AG08396 (cell line): ENCODE measurements at regions not wholly inside any gene's neighbourhood (a gene's known extent, or its start where the extent isn't known, plus 50 kb on each side); places are given as distances from the start of the nearest gene placed in this dataset.
"Not testable (repeated sequence)": the region's sequence is repeated elsewhere in the genome, so short reads cannot be mapped to it uniquely, and the experiment has no call there.

Source experiments
- DNase-seq: peaks from one replicate; pipeline ENCODE4 v3.0.0; 2012; ENCODE audit warnings: low spot score, mixed read lengths

GRCh38 chr2:55771612-55772011 is 78.0 kb upstream of the PNPT1 start:
- peak; percentile 56 for DNase-seq

- DNase-seq, result no peak
These were observed 75.3 kb upstream of the PNPT1 start for GRCh38 chr2:55768991-55769390.

GRCh38 chr2:55766947-55767346 is 73.3 kb upstream of the PNPT1 start:
- no peak for DNase-seq

GRCh38 chr2:55765708-55766107 is 72.1 kb upstream of the PNPT1 start:
- DNase-seq, result not testable (repeated sequence)

GRCh38 chr2:55763721-55764120 is 70.1 kb upstream of the PNPT1 start:
- no peak for DNase-seq

GRCh38 chr2:55761526-55761925 is 67.9 kb upstream of the PNPT1 start:
- DNase-seq, result no peak

- no peak for DNase-seq
These were observed 67.4 kb upstream of the PNPT1 start for GRCh38 chr2:55761024-55761423.

- DNase-seq, result no peak
These were observed 66.5 kb upstream of the PNPT1 start for GRCh38 chr2:55760125-55760524.

GRCh38 chr2:55759271-55759921 is 65.8 kb upstream of the PNPT1 start:
- no peak for DNase-seq

- DNase-seq, result no peak
These were observed 58.3 kb upstream of the PNPT1 start for GRCh38 chr2:55751966-55752365.

- DNase-seq, result peak; percentile 69
These were observed 49.9 kb upstream of the PNPT1 start for GRCh38 chr2:55743583-55743982.
